Glutamatergic neuron (in vitro differentiated cells): ENCODE measurements at regions not wholly inside any gene's neighbourhood (a gene's known extent, or its start where the extent isn't known, plus 50 kb on each side); places are given as distances from the start of the nearest gene placed in this dataset.

Source experiments
- DNase-seq: peaks from one replicate; pipeline ENCODE4 v3.0.0; 2022
- H3K27ac Mint-ChIP-seq: one replicate; pipeline ENCODE4 v1.8.0; 2020; ENCODE audit warnings: mild to moderate bottlenecking, mixed read lengths, inconsistent platforms; ENCODE audit not compliant: unreplicated experiment
- H3K27me3 Mint-ChIP-seq: one replicate; pipeline ENCODE4 v1.8.0; 2020; ENCODE audit warnings: mild to moderate bottlenecking, moderate library complexity, mixed read lengths, inconsistent platforms; ENCODE audit not compliant: unreplicated experiment
- H3K36me3 Mint-ChIP-seq: one replicate; pipeline ENCODE4 v1.8.0; 2020; ENCODE audit warnings: mild to moderate bottlenecking, mixed read lengths, inconsistent platforms; ENCODE audit not compliant: unreplicated experiment
- H3K4me1 Mint-ChIP-seq: one replicate; pipeline ENCODE4 v1.8.0; 2020; ENCODE audit warnings: mild to moderate bottlenecking, low read depth, mixed read lengths, inconsistent platforms; ENCODE audit not compliant: unreplicated experiment
- H3K4me3 Mint-ChIP-seq: one replicate; pipeline ENCODE4 v1.8.0; 2020; ENCODE audit warnings: mild to moderate bottlenecking, mixed read lengths, inconsistent platforms; ENCODE audit not compliant: unreplicated experiment
- H3K9me3 Mint-ChIP-seq: one replicate; pipeline ENCODE4 v1.8.0; 2020; ENCODE audit warnings: mild to moderate bottlenecking, moderate library complexity, mixed read lengths, inconsistent platforms; ENCODE audit not compliant: unreplicated experiment
- TF ChIP-seq, protein P1 (sequence below): fragments of 200-600 bp; sonication (generic); IDR thresholded peaks from one replicate; pipeline ENCODE4 v1.5.0; 2021; ENCODE audit not compliant: partially characterized antibody, unreplicated experiment

DNA sequence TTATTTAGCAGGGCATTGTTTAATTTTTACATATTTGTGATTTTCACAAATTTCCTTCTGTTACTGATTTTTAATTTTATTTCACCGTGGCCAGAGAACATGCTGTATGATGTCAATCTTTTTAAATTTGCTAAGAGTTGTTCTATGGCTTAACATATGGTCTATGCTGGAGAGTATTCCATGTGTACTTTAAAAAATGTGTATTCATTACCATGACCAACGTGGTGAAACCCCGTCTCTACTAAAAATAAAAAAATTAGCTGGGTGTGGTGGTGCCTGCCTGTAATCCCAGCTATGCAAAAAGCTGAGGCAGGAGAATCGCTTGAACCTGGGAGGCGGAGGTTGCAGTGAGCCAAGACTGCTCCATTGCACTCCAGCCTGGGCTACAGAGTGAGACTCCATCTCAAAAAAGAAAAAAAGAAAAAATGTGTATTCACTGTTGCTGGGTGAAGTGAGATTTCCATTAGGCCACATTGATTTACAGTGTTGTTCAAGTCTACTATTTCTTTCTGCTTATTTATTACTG, 258.2 kb downstream of the EDEM1 start:
- no peak for DNase-seq
- Mint-ChIP-seq H3K27ac (no peak overlapping the region), H3K36me3 (no peaks in the 10 kb centered on the region), H3K4me1 (no peaks in the 10 kb centered on the region), H3K27me3 (peaks cover 2% of the 10 kb centered on the region), H3K4me3 (no peak overlapping the region), H3K9me3 (peaks cover 1% of the 10 kb centered on the region)
- TF ChIP-seq, protein P1, sequence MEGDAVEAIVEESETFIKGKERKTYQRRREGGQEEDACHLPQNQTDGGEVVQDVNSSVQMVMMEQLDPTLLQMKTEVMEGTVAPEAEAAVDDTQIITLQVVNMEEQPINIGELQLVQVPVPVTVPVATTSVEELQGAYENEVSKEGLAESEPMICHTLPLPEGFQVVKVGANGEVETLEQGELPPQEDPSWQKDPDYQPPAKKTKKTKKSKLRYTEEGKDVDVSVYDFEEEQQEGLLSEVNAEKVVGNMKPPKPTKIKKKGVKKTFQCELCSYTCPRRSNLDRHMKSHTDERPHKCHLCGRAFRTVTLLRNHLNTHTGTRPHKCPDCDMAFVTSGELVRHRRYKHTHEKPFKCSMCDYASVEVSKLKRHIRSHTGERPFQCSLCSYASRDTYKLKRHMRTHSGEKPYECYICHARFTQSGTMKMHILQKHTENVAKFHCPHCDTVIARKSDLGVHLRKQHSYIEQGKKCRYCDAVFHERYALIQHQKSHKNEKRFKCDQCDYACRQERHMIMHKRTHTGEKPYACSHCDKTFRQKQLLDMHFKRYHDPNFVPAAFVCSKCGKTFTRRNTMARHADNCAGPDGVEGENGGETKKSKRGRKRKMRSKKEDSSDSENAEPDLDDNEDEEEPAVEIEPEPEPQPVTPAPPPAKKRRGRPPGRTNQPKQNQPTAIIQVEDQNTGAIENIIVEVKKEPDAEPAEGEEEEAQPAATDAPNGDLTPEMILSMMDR = no peak

GRCh38 chr3:5448246-5448645, 260.7 kb downstream of the EDEM1 start:
- Mint-ChIP-seq H3K27me3 (peaks cover 2% of the 10 kb centered on the region), H3K4me3 (no peak overlapping the region), H3K27ac (no peak overlapping the region), H3K4me1 (no peaks in the 10 kb centered on the region), H3K36me3 (no peaks in the 10 kb centered on the region), H3K9me3 (peaks cover 1% of the 10 kb centered on the region)
- no peak for DNase-seq
- TF ChIP-seq, protein P1 = no peak

- peaks cover 4% of the 10 kb centered on the region for H3K27me3 Mint-ChIP-seq
- no peak for DNase-seq
- TF ChIP-seq, protein P1 = no peak
- no peaks in the 10 kb centered on the region for H3K36me3 Mint-ChIP-seq
- H3K9me3 Mint-ChIP-seq = peaks cover 1% of the 10 kb centered on the region
- H3K4me1 Mint-ChIP-seq = no peaks in the 10 kb centered on the region
- H3K4me3 Mint-ChIP-seq = no peak overlapping the region
- no peak overlapping the region for H3K27ac Mint-ChIP-seq
Observed at GRCh38 chr3:5448816-5449215, 261.3 kb downstream of the EDEM1 start.

DNA sequence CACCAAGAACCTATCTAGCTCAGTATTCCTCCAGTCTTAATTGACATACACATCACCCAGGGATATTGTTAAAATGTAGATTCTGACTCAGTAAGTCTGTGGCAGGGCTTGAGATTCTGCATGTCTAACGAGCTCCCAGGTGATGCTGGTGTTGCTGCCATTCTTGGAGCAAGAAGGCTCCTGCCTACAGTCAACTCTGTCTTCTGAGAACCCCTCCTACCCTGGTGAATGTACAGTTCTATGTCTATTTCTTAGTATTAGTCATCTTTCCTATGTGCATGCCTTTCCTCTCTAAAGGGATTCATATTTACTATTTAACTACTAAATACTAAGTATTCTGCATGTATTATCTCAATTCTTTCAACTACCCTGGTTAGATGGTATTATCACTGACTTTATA, 268.7 kb downstream of the EDEM1 start:
- no peak for DNase-seq
- Mint-ChIP-seq H3K27me3 (peaks cover 3% of the 10 kb centered on the region), H3K36me3 (no peaks in the 10 kb centered on the region), H3K27ac (no peak overlapping the region), H3K9me3 (no peaks in the 10 kb centered on the region), H3K4me3 (no peak overlapping the region), H3K4me1 (no peaks in the 10 kb centered on the region)
- TF ChIP-seq, protein P1 = no peak

- Mint-ChIP-seq H3K4me1 (no peaks in the 10 kb centered on the region), H3K9me3 (no peaks in the 10 kb centered on the region), H3K36me3 (no peaks in the 10 kb centered on the region), H3K27me3 (peaks cover 2% of the 10 kb centered on the region), H3K27ac (no peak overlapping the region), H3K4me3 (no peak overlapping the region)
- TF ChIP-seq, protein P1 = no peak
- no peak for DNase-seq
Observed at GRCh38 chr3:5458526-5458925, 271.0 kb downstream of the EDEM1 start.
